PFSK-1 (cell line): ENCODE measurements at regions not wholly inside any gene's neighbourhood (a gene's known extent, or its start where the extent isn't known, plus 50 kb on each side); places are given as distances from the start of the nearest gene placed in this dataset.

ENCODE experiments used
- FOXP2 ChIP-seq: optimal IDR thresholded peaks from 2 replicates; pipeline ENCODE3; 2011; ENCODE audit warnings: borderline replicate concordance, control low read depth, inconsistent platforms; ENCODE audit not compliant: insufficient read depth; ENCODE audit errors: extremely low read length, extremely low read depth
- POLR2AphosphoS5 ChIP-seq: IDR thresholded peaks from 2 replicates; pipeline ENCODE4 v1.6.1; 2012; ENCODE audit warnings: low read depth, mild to moderate bottlenecking, control low read depth, low read length, moderate library complexity
- SIN3A ChIP-seq: IDR thresholded peaks from 2 replicates; pipeline ENCODE4 v1.6.1; 2012; ENCODE audit warnings: mild to moderate bottlenecking, low read length, moderate library complexity, borderline replicate concordance; ENCODE audit not compliant: insufficient read depth
- TAF1 ChIP-seq: IDR thresholded peaks from 2 replicates; pipeline ENCODE4 v1.6.1; 2012; ENCODE audit warnings: low read length, control low read depth, borderline replicate concordance; ENCODE audit not compliant: insufficient read depth
- TF ChIP-seq, protein P1 (sequence below), 2 experiments: IDR thresholded peaks; 2 replicates each; pipeline versions ENCODE4 v1.6.1 to v1.8.0; 2011 to 2012; ENCODE audit warnings: low read depth in 2 of 2, low read length in 2 of 2, control low read depth in 1 of 2, inconsistent platforms in 1 of 2, mild to moderate bottlenecking in 1 of 2, moderate library complexity in 1 of 2; ENCODE audit not compliant: insufficient read depth in 1 of 2

DNA sequence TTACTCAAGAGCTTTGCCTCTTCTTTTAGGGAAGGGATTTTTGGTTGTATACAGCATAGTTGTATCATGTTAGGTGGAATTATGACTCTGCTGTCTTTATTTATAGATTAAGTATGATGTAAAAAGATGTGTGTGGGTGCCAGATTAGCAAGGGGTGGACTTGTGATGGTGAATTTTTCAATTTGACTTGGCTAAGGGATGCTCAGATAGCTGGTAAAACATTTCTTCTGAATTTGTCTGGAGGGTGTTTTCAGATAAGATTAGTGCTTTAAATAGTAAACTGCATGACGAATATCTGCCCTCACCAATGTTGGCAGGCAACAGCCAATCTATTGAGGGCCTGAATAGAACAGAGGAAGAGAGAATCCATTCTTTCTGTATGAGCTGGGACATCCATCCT is 173.3 kb upstream of the TNFAIP3 start:
- TF ChIP-seq POLR2AphosphoS5, result no peak
- TF ChIP-seq, protein P1, sequence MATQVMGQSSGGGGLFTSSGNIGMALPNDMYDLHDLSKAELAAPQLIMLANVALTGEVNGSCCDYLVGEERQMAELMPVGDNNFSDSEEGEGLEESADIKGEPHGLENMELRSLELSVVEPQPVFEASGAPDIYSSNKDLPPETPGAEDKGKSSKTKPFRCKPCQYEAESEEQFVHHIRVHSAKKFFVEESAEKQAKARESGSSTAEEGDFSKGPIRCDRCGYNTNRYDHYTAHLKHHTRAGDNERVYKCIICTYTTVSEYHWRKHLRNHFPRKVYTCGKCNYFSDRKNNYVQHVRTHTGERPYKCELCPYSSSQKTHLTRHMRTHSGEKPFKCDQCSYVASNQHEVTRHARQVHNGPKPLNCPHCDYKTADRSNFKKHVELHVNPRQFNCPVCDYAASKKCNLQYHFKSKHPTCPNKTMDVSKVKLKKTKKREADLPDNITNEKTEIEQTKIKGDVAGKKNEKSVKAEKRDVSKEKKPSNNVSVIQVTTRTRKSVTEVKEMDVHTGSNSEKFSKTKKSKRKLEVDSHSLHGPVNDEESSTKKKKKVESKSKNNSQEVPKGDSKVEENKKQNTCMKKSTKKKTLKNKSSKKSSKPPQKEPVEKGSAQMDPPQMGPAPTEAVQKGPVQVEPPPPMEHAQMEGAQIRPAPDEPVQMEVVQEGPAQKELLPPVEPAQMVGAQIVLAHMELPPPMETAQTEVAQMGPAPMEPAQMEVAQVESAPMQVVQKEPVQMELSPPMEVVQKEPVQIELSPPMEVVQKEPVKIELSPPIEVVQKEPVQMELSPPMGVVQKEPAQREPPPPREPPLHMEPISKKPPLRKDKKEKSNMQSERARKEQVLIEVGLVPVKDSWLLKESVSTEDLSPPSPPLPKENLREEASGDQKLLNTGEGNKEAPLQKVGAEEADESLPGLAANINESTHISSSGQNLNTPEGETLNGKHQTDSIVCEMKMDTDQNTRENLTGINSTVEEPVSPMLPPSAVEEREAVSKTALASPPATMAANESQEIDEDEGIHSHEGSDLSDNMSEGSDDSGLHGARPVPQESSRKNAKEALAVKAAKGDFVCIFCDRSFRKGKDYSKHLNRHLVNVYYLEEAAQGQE (IDR thresholded peaks at IDR 0.05; ENCODE audit: insufficient read depth in 1 of 2, low read depth in 2 of 2, low read length in 2 of 2), result no peak
- no peak for TF ChIP-seq TAF1
- TF ChIP-seq SIN3A, result no peak
- TF ChIP-seq FOXP2, result no peak
